HFF-Myc (cell line): ENCODE measurements at regions not wholly inside any gene's neighbourhood (a gene's known extent, or its start where the extent isn't known, plus 50 kb on each side); places are given as distances from the start of the nearest gene placed in this dataset.

Source experiments
- DNase-seq: peaks from one replicate; pipeline ENCODE4 v3.0.0-alpha.2; 2011; ENCODE audit warnings: low read depth; ENCODE audit errors: extremely low read depth
- H3K4me3 ChIP-seq: replicated peaks from 2 replicates; pipeline ENCODE4 v1.5.1; 2011; ENCODE audit warnings: low read depth, mild to moderate bottlenecking, control low read depth, low read length
- CTCF ChIP-seq: IDR thresholded peaks from 2 replicates; pipeline ENCODE4 v1.5.1; 2012; ENCODE audit warnings: mild to moderate bottlenecking, low read depth, low read length, control low read depth; ENCODE audit errors: missing control alignments

DNA sequence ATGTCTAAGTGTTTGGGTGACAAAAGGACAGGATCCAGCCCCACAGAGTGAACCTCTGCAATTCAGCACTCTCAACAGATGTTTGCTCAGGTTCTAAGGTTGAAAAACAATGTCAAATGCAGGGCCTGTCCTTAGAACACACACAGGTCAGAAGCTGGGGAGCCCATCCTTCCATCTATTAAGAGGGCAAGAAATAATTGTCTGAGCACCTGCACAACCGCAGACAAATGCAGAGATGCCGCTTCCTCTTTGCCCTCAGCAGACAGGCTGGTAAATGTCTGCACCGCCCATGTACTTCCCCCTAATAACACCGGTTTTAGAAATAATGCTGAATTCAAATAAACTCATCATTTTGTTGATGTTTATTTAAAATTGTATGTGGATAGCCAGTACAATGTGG is 414.5 kb upstream of the ADAMTS16 start:
- H3K4me3 ChIP-seq: no peak overlapping the region
- DNase-seq: no peak
- TF ChIP-seq CTCF: no peak

DNA sequence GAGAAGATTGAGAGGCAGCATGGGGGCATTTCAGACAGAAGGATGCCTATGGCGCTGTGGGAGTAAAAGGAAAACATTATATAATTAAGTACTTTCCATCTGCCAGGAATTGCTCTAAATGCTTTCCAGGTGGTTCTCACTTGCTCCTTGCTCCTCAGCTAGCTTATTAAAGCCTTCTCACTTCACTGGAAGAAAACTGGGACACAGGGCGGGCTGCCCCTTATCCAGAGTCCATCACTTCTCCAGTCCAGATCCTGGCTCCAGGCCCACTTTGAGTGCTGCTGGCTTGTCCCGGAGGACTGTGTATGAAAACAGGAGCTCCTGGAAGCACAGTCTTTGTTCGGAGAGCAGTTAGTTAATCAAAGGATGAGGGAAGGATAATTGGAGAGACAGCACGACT is 409.9 kb upstream of the ADAMTS16 start:
- no peak for DNase-seq
- no peak overlapping the region for H3K4me3 ChIP-seq
- TF ChIP-seq CTCF: no peak

- TF ChIP-seq CTCF: no peak
These were observed 405.8 kb upstream of the ADAMTS16 start for GRCh38 chr5:4734348-4734747.

DNA sequence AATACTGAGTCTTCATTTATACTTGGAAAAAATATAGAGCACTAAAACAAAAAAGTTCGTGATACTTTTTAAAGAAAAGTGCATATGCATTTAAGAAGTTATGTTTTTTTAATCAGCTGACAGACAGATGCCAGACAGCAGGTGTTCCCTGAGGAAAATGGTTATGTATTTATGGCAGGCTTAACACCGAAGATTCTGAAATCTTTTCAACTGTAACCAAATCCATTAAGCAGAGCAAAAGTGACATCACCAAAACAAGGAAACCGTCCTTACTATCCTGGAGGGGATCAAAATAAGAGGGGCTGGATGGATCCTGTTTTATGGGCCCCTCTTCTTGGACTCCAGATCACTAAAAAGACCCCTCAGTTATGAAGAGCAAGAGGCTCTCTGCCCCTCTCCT is 404.9 kb upstream of the ADAMTS16 start:
- no peak overlapping the region for H3K4me3 ChIP-seq
- no peak for TF ChIP-seq CTCF
- DNase-seq: no peak

More at GRCh38 chr5:4734348-4734747, 405.8 kb upstream of the ADAMTS16 start:
- DNase-seq: no peak
- no peak overlapping the region for H3K4me3 ChIP-seq

DNA sequence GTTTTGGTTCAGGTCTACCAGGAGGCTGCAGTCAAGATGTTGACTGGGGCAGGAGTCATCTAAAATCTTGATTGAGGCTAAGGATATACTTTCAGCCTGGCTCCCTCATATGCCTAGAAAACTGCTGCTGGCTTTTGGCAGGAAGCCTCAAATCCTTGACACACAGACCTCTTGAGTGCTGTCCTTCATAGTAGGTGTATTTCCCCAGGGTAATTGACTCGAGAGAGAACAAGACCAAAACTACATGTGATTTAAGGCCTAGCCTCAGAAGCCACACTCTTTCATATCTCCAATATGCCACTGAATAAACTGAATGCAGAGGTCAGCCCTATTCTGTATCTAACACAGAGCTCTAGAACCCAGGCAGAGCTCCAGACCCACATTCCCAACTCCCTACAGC is 402.3 kb upstream of the ADAMTS16 start:
- H3K4me3 ChIP-seq: no peak overlapping the region
- no peak for TF ChIP-seq CTCF
- DNase-seq: no peak

GRCh38 chr5:4738298-4738697 is 401.8 kb upstream of the ADAMTS16 start:
- TF ChIP-seq CTCF: no peak
- no peak for DNase-seq
- no peak overlapping the region for H3K4me3 ChIP-seq

DNA sequence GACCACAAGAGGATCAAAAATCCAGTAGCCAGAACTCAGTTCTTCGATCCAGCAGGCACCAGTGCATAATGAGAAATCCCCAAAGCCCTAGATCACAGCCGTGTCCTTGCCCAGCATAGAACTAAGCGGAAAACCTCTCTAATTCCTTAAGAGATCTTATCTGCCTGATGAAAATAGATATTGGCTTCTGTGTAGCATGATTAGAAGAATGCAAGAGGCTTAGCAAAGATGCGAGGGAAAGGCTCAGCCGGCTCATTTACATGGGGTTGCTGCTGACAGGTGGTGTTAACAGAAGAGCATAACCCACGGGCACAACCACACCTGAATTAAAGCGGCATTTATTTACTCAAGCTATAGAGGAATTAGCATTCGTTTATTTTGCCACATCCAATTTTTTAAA is 400.0 kb upstream of the ADAMTS16 start:
- TF ChIP-seq CTCF: no peak
- H3K4me3 ChIP-seq: no peak overlapping the region
- no peak for DNase-seq
